NCI-H526 (cell line): ENCODE measurements at regions not wholly inside any gene's neighbourhood (a gene's known extent, or its start where the extent isn't known, plus 50 kb on each side); places are given as distances from the start of the nearest gene placed in this dataset.

ENCODE experiments used
- DNase-seq, 2 experiments: peaks; one replicate each; lab custom pipeline; 2025; lab: John Stamatoyannopoulos, UW

DNA sequence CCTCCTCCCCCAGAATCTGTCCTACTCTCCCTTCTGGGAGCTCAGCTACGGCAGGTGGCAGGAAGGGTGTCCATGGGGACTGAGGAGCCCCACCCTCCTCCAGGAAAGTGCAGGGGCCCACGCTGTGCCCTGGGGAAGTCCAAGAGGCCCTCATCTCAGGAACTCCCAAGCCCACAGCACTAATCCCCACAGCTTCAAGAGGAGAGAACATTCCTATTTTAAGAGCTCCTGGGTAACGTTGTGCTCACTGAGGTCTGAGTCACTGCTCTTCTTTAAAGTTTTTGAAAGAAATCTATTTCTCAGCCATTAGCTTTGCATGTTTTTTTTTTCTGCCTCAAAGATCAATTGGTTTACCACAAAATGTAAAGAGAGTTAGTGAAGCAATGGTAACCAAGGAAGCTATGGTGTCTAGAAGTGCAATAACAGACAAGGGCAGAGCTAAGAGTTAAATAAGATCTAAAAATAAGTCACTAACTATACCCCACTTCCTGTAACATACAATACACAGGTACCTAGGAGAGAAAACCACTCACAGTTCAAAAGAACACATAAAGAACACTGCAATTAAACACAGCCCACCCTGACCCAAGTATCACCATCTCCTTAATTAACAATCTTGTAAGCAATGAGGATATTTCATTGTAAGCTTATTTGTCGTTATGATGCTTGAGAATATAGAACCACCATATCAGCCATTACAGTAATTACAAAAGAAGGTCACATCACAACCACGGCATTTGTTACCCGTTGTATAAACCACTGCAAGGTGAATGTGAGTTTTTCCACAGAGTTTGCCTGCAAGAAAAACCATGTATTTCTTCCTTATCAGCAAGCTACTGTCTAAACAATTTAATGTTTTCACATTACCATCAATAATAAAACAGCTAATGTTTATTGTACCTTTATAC lies 382.3 kb upstream of the SLC30A5 start:
- DNase-seq: no peak

- DNase-seq: no peak
Observed at GRCh38 chr5:68714810-68715209, 379.0 kb upstream of the SLC30A5 start.

GRCh38 chr5:68720884-68721610 lies 372.8 kb upstream of the SLC30A5 start:
- DNase-seq: no peak

GRCh38 chr5:68722357-68722756 lies 371.5 kb upstream of the SLC30A5 start:
- no peak for DNase-seq

DNA sequence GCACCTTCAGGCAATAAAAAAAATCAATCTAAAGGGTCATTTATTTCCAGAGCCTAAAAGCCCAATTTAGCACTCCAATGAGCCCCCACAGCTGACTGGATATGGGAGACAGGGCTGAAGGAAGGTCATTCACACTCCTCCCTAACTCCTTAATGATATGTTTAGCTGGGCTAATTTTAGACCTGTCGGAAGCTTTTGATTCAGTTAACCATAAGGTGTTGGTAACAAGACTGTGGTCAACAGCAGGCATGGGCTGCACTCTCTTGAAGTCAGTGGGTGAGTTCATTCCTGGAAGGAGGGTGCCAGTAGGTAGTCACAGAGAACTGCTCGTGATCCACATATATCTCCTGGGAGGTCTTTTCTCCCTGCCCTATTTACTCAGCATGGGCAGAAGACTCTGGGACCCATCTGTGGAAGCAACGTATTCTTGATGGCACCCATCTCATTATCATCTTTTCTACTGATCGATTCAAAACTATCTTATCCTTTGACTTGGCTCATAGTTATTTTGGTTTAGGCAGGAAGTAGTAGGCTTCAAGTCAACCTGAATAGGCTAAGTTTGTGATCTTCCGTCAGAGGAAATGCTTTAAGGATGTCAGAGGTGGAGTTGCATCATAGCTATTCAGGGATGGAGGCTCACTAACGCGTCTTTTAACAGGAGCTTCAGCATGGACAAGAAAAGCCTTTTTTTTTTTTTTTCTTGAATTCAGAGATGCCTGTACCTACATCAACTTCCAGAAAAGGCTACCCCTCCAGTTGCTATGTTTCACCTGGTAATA lies 367.7 kb upstream of the SLC30A5 start:
- DNase-seq: no peak

GRCh38 chr5:68727931-68728330 lies 365.9 kb upstream of the SLC30A5 start:
- no peak for DNase-seq

DNA sequence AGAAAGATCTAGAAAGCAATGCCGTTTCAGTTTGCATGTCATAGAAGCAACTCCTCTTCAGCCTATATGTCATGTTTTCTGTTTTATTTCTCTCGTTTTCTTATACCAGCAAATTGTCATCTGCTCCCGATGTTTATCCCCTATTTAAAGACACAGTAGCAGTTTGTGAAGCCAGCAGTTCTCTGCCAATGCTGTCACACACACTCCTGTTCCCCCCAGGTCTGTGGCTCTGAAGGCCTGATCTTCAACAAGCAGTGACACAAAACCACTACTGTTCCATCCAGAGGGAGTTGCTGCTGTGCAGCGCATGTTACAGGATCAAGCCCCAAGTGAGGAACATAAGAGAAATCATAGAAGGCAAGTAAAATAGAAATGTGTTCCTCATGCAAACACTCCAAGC lies 364.1 kb upstream of the SLC30A5 start:
- DNase-seq: no peak

GRCh38 chr5:68730220-68730978 lies 363.4 kb upstream of the SLC30A5 start:
- no peak for DNase-seq

DNA sequence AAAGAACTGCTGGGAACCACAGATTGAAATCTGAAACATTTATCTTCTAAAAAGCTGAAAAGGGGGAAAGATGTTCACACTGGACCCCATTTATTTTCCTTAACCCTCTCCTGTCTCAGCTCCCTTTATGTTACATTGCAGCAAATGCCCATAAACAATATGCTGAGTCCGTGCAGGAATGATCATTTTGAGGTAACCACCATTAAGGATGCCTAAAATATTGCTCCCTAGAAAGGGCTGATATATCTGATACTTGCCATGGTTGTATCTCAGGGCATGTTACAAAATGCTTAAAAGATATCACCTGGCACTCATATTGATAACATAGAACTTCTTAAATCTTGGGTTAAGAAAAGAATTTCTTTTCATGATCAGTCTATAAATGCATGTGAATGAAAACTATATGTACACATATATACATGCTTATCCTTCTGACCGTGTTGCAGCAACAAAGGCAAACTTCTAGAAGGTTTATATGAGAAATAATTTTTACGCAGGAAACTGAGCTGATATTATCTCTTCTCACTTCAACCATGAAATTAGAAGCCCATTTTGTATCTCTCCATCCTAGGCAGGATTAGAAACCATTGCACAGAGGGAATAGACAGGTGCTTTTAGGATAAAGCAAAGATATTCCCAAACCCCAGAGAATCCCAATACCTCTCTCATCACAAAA lies 362.7 kb upstream of the SLC30A5 start:
- DNase-seq: no peak

DNA sequence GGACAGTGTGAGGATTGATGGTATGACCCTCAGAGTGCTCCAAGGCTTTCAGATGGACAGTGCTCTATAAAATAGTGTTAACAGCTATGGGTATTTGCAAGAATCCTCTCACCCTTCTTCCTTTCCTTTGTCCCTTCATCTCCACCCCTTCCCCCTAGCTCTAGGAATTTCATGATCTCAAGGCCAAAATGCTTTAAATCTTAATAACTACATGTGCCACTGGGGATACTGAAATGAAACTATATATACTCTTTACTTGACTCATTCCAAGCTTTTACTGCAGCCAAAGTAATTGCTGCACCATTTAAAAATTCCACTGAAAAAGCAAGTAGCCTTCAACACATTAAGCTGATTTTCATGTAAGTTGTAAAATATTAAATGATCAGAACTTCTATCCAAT lies 361.6 kb upstream of the SLC30A5 start:
- no peak for DNase-seq

- no peak for DNase-seq
Observed at GRCh38 chr5:68734781-68735180, 359.0 kb upstream of the SLC30A5 start.

DNA sequence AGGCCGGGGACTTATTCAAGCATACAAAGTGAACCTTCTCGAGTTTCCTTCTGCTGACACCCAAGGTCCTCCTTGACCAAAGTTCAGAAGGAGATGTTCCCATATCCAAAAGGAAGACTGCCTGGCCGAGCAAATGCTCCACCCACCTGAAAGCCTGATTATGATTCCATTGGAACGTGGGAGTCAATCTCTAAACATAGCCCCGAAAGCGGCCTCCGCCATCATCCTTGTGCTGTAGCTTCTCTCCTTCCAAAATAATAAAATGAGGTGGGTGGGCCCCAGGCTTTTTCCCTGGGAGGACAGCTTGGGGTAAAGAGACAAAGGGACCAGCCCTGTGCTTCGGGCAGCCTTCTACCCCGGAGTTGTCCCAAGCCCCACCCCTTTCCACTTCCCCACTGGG lies 355.6 kb upstream of the SLC30A5 start:
- no peak for DNase-seq

DNA sequence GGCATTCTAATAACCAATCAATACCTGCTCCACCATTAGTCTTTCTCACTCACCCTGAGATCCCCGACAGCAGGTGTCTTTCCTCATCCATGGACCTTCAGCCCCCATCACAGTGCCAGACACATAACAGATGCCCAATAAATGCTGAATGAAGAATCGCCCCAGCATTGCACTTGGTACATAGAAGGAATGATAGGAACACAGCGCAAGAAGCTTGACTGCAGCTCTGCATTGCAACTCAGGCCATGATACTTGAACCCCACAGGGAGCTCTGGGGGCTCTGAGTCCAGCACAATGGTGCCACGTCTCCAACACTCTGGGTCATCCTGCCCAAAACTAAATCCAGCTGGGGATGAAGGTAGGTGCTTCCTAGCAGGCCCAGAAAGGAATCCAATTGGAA lies 355.0 kb upstream of the SLC30A5 start:
- no peak for DNase-seq

DNA sequence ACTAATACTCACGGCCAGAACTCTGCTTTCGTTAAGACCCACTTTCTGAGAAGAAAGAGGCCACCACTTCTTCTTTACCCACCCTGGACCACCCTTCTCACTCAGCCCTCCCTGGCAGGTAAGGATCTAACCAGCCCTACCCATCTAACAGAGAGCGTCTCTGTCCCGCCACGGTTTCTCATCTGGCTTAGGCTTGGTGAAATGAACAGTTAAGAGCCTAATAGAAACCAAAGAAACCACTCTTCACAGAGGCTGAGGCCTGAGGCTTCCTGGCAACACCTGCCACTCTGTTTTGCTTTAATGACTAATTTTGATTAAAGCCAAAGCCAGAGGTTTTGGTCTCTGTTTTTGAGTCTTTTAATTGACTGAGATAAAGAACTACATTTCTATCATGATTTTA lies 354.1 kb upstream of the SLC30A5 start:
- peak in 1 of 2 experiments; percentile 1 for DNase-seq

DNA sequence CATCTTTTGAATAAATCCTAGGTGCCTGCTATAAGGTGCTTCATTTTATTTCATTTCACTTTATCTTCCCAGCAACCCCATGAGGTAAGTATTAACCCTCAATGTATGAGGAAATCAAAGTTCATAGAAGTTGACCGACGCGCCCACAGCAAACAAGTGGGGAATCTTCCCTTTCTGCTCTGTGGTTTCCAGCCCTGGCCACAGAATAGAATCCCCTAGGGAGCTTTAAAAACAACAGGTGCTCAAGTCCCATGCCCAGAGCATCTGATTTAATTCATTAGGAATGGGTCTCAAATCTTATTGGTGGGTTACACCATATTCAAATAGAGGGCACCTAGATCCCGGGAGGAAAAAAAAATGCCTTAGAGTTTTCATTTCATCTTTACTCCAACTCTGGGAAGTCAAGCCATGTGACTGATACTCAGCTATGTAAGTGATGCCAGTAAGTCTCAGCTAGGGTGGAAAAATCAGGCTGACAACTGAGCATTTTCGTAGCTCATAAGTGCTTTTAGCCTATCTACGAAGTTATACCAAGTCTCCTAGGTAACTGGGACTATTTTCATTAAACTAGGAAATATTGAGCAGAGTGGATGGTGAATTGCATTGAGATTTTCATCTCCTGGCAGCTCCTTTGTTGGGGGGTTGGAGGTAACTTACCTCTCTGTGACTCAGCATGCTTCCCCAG lies 353.4 kb upstream of the SLC30A5 start:
- peak; percentile 75 to 81 for DNase-seq

DNA sequence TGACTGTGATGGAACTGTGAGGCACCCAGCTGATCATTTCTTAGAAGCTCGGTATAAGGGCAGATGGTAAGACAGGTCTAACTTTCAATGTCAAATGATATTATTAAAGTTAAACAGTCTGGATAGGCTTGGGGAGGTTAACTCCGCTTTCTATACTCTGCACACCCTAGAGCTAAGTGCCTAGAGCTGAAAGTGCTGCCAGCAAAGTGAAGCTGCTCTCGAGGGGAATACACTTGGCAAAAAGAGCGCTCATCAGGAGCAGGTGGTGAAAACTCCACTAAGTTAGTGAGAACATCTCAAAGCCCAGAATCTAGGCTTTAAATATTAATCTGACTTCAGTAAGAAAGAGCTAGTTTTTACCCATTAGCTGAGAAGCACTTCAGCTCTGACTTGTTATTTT lies 349.6 kb upstream of the SLC30A5 start:
- no peak for DNase-seq

DNA sequence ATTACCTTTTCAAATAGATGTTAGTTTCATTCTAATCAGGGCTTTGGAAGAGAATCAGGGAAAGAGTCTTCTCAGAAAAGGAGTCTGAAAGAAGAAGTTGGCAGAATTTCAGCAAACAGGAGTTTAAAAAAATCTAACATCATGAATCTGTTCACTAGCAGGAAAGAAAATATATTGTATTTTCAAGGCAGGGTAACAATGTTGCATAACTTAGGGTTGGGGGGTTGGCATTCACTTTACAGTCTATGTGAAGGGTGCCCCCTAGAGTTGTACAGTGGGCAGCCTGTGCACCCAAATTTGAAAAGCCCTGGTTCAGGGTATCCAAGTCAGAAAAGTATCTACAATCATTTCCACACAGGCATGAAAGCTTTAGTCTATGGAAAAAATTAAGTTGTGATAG lies 348.4 kb upstream of the SLC30A5 start:
- peak in 1 of 2 experiments; percentile 10 for DNase-seq

DNA sequence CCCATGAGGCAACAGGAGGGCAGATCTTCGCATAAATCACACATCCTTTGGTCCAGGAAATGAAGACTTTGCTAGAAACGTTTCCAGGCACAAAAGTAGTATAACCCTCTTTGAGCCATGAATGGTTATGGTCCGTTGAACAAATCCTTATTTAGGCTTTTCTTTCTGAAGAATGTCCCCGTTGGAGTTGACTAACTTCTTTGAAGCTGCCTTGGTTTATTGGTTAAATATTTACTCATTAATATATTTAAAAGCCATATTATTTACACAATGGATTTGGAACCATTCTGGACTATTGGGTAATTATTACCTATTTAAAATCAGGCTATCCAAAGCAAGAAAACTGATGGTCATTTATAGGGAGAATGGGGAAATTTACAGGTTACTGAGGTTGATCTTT lies 347.6 kb upstream of the SLC30A5 start:
- DNase-seq: no peak

- no peak for DNase-seq
Observed at GRCh38 chr5:68746643-68747420, 347.0 kb upstream of the SLC30A5 start.

DNA sequence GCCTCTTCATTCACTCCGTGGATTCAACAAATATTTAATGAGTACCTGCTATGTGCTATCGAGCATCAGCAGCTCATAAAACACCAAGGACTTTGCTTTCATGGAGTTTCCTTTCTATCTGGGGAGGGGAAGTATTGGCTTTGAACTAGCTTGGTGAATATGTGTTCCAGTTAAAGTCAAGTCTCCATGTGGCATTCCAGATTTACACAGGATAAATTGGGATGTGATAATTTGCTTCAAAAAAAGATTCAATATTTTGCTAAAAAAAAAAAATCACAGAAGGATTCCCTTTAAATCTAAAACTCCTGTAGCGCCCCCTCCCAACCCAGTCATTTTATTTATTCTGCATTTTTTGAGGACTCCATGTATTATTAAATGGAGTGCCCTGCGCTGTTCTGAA lies 346.3 kb upstream of the SLC30A5 start:
- no peak for DNase-seq
